Dedifferentiated amniotic fluid mesenchymal stem cell (primary cell): ENCODE measurements at regions not wholly inside any gene's neighbourhood (a gene's known extent, or its start where the extent isn't known, plus 50 kb on each side); places are given as distances from the start of the nearest gene placed in this dataset.

Experiments
- DNase-seq: peaks from one replicate; pipeline ENCODE4 v3.0.0-alpha.2; 2016; ENCODE audit errors: extremely low spot score

DNA sequence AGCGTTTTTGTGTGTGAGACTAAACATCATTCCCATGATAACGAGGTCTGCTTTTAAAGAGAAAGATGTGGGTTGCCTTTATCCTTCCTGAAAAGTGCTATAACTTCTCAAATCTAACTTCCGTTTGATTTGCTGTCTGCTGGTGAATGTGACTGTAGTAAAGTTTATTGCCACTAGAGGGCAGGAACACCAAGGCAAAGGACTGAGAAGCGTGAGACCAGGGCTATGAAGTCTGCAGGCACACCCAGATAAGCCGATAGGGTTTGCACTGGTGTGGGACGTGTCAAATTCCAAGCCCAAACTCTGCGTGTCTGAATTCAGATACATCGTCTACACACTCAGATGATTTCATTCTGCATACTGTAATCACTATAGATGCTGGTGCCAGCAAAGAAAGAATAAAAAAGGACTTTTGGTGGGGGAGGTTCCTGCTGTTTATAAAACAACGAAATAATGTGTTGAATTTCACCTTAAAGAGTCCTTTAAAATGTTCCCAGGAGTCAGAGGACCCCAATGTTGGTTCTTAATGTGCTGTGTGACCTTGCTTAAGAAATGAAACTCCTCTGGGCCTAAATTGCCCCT is 87.2 kb downstream of the PTTG1 start:
- DNase-seq: peak; percentile 97

DNA sequence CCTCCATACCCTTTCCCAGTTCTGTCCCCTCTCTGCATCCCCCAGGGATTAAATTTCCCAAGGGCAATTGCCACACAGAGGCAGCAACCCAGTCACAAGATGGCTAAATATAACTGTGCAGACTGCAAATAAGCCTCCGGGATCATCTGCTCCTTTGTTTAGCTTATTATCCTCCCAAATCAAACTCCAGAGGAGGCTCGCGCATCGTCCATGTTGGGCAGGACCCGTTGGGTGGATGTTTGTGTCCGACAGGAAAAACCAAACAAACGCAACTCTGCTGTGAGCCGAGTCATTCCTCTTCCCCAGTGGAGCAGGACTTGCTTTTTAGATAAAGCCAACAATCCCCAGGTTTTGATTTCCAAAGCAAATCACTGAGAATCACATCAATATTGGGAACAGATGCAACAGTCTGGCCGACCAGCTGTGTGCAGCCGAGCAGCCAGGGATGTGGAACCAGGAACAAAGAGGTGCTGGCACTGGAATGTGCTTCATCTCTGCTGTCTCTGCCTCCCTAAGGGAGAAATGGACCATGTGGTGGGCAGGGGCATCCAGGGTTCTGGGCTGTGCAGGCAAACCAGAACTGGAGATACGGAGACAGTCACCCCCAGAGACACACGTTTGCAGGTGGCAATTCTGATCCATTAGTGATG is 89.8 kb downstream of the PTTG1 start:
- no peak for DNase-seq
